ENCODE measurements at regions not wholly inside any gene's neighbourhood (a gene's known extent, or its start where the extent isn't known, plus 50 kb on each side); places are given as distances from the start of the nearest gene placed in this dataset.
A peak's percentile ranks its signal among the peaks of the same experiment; 100 is the strongest.

GRCh38 chr13:27005976-27006518 is 165.6 kb downstream of the USP12 start:
- no peak overlapping the region for H3K4me3 ChIP-seq (ENCODE audit: low read depth, low read length)
- no peak for TF ChIP-seq CTCF (IDR thresholded peaks at IDR 0.05; ENCODE audit: insufficient read depth, low read length)
- DNase-seq (ENCODE audit: low read depth): no peak

GRCh38 chr13:27005556-27005955 is 166.1 kb downstream of the USP12 start:
- no peak for TF ChIP-seq CTCF (IDR thresholded peaks at IDR 0.05; ENCODE audit: insufficient read depth, low read length)
- no peak for DNase-seq (ENCODE audit: low read depth)
- no peak overlapping the region for H3K4me3 ChIP-seq (ENCODE audit: low read depth, low read length)

- no peak overlapping the region for H3K4me3 ChIP-seq (ENCODE audit: low read depth, low read length)
- no peak for DNase-seq (ENCODE audit: low read depth)
- no peak for TF ChIP-seq CTCF (IDR thresholded peaks at IDR 0.05; ENCODE audit: insufficient read depth, low read length)
These were observed 166.7 kb downstream of the USP12 start for GRCh38 chr13:27004866-27005265.

GRCh38 chr13:27004326-27004725 is 167.3 kb downstream of the USP12 start:
- no peak overlapping the region for H3K4me3 ChIP-seq (ENCODE audit: low read depth, low read length)
- peak; percentile 25 for DNase-seq (ENCODE audit: low read depth)
- TF ChIP-seq CTCF (IDR thresholded peaks at IDR 0.05; ENCODE audit: insufficient read depth, low read length): no peak

- H3K4me3 ChIP-seq (ENCODE audit: low read depth, low read length): no peak overlapping the region
- no peak for DNase-seq (ENCODE audit: low read depth)
- TF ChIP-seq CTCF (IDR thresholded peaks at IDR 0.05; ENCODE audit: insufficient read depth, low read length): no peak
These were observed 169.9 kb downstream of the USP12 start for GRCh38 chr13:27001705-27002104.

- no peak for TF ChIP-seq CTCF (IDR thresholded peaks at IDR 0.05; ENCODE audit: insufficient read depth, low read length)
- no peak for DNase-seq (ENCODE audit: low read depth)
- no peak overlapping the region for H3K4me3 ChIP-seq (ENCODE audit: low read depth, low read length)
These were observed 170.9 kb downstream of the USP12 start for GRCh38 chr13:27000686-27001085.

- DNase-seq (ENCODE audit: low read depth): no peak
- no peak for TF ChIP-seq CTCF (IDR thresholded peaks at IDR 0.05; ENCODE audit: insufficient read depth, low read length)
- no peak overlapping the region for H3K4me3 ChIP-seq (ENCODE audit: low read depth, low read length)
These were observed 172.1 kb downstream of the USP12 start for GRCh38 chr13:26999499-26999898.

All from fibroblast of the aortic adventitia (primary cell).